RPMI8226 (cell line): ENCODE measurements at regions not wholly inside any gene's neighbourhood (a gene's known extent, or its start where the extent isn't known, plus 50 kb on each side); places are given as distances from the start of the nearest gene placed in this dataset.
"Not testable (repeated sequence)": the region's sequence is repeated elsewhere in the genome, so short reads cannot be mapped to it uniquely, and the experiment has no call there.

Experiments used
- DNase-seq: peaks from one replicate; pipeline ENCODE4 v3.0.0-alpha.2; 2015

DNA sequence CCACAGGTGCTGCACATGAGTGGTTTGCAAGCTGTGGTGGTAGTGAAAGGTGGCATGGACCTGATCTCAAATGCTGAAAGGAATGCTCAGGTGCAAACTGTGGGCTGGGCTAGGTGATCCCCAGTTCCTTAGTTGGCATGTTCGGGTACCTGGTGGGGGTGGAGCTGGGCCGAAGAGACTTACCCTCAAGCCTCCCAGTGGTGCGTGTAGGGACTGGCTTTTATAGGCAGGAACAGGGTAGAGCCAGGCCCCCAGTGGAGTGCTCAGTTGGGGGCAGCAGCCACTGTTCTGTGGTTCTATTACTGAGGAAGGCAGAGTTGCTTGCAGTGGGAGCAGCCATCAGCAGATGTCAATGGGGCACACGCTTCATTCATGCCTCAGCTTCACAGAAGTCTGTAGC lies 399.8 kb downstream of the HTR1B start:
- DNase-seq, result no peak

DNA sequence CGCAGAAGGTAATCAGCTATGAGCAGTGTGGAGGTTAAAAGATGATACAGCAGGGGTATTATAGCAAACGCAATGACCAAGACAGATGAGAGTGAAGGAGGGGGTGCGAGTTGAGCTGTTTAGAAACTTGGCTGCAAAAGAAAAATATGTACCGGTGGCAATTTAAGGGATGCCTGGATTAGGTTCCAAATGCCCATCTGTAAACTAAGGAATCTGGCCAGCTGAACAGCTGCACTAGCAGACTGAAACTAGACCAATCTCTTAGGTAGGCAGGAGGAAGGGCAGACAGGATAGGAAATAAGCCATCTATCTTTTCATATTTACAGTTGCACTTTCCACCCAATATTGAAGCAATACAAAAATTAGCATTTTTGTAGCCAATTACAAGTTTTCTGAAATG lies 407.6 kb downstream of the HTR1B start:
- DNase-seq, result no peak

DNA sequence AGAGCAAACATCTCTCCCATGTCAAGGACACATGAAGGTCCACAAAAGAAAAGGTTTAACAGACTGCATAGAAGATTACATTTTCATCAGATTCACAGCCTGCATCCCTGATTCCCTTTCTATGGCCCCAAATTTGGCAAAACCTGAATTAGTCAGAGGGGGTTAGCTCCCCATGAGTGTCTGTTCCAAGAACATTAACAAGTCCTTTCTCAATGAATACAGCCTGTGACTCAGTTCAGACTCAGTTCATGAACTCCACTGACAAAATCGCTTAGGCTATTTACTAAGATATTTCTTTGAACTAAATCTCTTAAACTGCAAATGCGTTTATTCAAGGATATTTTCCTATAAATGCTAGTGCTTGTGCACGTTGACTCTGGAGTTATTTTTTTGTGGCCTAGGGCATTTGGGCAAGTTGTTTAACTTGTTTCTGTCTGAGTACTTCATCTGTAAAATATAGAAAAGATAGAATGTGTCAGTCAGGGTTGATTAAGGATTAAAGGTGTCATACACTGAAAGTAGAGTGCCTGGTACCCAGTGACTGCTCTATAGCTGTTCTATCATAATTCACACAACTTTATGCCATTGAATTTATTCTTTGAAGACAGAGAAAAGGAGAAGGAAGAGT lies 422.6 kb downstream of the HTR1B start:
- no peak for DNase-seq

DNA sequence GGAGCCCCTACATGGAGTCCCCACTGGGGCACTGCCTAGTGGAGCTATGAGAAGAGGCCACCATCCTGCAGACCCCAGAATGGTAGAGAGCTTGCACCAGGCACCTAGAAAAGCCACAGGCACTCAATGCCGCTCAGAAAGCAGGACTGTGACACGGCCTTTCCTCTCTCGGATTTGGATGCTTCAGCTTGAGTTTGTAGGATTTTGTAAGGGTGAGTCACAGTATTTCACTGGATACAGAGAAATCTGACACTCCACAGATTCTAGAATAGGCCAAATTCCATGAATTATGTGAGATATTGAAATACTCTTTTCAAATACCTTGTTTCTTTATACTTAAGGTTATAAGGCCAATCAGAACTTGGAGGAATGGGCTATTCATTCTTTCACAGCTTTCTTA lies 424.5 kb downstream of the HTR1B start:
- no peak for DNase-seq

DNA sequence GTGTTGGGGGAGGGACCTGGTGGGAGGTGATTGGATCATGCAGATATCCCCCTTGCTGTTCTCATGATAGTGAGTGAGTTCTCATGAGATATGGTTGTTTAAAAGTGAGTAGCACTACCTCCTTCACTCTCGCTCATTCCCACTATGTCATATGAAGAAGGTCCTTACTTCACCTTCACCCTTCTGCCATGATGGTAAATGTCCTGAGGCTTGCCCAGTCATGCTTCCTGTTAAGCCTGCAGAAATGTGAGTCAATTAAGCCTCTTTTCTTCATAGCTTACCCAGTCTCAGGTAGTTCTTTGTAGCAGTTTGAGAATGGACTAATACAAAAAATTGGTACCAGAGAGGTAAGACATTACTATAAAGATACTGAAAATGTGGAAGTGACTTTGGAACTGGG lies 425.9 kb downstream of the HTR1B start:
- no peak for DNase-seq

DNA sequence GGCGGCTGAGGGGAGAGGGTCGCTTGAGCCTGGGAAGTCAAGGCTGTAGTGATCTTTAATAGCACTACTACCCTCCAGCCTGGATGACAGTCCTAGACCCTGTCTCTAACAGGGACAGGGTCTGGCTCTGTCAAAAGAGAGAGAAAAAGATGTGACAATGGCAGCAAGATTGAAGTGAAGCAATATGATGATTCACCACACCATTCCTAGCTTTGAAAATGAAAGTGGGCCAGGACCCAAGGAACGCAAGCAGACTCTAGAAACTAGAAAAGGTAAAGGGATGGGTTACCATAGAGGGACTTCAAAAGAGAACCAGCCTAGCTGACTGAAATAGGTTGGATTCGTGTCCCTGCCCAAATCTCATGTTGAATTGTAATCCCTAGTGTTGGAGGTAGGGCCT lies 426.9 kb downstream of the HTR1B start:
- DNase-seq, result no peak

DNA sequence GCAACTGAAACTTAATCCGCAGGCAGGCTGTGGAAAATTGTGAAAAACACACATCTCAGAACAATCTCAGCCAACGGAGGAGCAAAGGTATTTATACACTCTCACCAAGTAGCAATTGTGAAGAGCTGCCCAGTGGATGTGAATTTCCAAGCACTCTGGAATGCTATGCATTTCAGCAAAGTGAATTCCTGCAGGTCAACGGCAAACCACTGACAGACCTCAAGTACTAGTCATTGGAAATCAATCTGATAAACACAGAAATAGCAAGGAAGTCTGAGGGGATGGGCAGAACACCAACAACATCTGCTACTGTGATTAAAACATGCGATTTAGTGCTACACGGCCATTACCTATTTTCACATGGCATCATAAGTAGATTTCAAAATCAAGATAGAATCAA lies 429.1 kb downstream of the HTR1B start:
- DNase-seq, result no peak

DNA sequence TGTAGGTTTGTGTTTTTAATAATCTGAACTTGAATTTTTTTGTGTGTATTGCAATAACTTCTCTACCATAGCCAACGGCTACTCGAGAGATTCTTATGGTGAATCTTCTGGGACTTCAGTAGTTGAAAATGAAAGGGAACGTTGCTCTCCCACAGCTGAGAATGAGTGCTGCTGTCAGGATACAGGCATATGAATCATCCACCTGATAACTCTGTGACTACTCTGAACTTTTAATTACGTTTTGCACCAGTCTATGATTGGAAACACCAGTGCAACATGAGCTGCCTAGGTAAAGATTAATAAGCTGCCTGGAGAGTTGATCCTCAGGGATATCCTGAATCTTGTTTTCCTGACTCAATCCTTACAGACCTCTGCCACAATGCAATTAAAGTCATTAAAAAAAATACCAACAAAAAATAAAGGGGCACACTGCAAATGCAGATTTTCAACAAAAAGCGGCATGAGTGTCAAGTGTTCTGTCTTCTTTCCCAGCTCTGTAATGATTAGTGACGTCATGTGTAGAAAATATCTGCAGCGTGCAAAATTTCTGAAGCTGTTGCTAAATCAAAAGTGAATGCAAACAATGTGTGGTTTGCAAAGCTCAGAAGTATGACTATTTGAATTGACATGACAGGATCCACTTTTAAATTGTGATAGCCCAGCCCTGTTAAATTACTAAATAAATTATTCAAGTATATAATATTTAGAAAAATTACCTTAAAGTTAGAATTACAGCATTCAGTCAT lies 432.2 kb downstream of the HTR1B start:
- no peak for DNase-seq

DNA sequence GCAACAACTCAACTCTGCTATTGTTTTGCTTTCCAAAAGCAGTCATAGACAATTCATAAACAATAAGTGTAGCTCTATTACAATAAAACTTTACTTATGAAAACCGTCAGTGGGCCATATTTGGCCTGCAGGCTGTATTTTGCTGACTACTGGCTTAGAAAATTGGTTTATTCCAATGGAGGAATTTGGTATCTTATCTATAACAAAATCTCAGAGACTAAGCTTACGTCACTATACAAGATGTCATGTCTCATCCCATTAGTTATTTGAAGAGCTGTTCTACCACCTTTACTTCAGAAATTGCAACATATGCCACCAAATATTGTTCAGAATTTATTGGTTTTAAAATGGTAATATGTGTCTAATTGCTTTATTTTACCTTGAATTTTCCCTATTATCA lies 436.9 kb downstream of the HTR1B start:
- no peak for DNase-seq

DNA sequence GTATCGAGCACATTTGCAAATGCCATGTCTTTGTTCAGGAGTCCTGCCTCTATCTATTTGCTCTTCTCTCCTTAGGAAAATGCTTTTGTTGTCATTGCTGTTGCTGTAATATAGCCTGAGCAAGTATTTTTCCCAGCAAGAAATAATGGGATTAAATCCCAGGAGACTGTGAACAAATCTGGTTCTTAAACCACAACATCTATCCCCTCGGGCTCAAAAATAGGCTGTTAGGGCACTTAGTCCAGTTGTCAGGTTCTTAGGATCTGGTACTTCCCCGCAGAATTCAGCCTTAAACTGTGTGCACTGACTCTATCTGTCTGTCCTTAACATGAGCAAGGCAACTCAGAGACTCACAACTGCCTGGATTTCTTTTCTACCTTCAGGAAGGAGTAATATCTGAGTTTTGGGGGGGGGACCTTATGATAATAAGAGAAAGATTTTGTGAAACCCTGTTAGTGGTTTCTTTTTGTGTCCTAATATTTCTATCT lies 437.5 kb downstream of the HTR1B start:
- no peak for DNase-seq

DNA sequence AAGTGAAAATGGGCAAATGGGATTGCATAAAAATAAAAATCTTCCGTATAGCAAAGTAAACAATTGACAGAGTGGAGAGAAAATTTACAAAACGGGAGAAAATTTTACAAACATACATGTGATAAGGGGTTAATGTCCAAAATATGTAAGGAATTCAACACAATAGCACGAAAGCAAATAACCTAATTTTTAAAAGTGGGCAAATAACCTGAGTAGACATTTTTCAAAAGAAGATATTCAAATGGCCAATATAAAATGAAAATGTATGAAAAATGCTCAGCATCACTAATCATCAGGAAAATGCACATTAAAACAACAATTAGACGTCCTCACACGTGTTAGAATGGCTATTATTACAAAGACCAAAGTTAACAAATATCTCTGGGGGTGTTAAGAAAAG lies 441.5 kb downstream of the HTR1B start:
- no peak for DNase-seq

DNA sequence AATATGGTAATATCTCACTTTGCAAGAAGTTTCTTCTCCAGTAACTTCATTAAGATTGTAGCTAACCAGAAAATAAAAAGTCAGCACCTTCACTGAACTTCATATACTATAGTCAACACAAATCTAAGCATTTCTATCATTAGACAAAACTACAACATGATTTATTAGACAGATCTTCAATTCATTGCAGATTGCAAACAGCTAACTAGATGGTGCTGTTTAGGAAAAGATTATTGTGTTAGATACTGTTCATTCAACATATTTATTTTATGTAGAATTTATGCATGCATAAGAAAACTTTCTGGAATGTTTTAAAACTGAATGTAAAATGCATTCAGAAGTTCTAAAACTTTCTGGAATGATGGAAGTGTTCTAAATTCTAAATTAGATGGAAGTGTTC lies 442.1 kb downstream of the HTR1B start:
- DNase-seq, result no peak

DNA sequence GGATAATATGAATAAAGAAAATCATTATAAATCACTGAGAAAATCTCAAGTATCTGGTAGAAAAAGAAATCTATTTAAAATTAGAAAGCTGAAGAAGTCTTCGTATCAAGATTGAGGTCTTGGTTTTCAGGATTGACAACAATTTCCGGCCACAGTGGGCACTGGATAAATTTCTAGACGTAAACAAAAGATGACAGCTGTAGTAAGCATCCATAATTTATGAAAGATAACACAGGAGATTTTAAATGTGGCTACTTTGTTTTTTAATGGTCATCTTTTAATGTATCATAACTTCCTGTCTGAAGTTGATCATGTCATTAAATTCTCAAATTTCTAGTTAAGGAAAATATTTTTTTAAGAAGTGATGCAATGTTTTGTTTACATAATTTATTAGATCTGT lies 444.2 kb downstream of the HTR1B start:
- DNase-seq, result no peak

DNA sequence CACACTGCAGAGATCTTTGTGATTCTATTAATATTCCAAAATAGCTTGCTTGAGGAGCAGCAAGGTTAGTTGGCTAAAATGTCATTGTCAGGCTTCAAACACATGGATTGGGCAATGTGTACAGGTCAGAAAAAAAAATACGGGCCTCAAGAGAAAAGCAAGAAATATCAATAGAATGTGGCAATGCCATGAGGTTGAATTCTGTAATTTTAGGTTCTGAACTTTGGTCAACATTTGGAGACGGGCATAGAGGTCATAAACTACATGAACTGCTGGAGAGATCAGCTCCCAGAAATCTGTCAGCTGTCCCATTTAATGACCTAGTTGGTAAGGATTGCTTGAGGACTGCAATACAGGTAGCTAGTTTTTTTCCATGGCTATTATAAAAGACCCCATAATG lies 445.8 kb downstream of the HTR1B start:
- no peak for DNase-seq

DNA sequence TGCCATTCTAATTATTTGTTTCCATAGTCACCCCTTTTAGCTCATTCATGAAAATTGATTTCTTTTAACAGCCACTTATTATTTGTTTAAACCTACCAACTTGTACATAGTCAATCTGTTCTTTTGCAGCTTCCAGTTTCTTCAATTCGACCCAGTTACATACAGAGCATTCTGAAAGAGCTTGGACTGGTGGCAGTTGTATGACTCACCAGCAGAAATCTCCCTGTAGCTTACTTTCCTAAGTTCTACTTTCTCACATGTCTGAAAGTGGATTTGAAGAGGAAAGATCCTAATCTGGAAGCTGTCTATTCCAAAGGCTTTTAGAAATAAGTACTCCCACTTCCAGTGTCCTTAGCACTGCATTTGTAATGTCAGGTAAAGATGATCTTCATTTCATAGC lies 447.9 kb downstream of the HTR1B start:
- DNase-seq, result no peak

DNA sequence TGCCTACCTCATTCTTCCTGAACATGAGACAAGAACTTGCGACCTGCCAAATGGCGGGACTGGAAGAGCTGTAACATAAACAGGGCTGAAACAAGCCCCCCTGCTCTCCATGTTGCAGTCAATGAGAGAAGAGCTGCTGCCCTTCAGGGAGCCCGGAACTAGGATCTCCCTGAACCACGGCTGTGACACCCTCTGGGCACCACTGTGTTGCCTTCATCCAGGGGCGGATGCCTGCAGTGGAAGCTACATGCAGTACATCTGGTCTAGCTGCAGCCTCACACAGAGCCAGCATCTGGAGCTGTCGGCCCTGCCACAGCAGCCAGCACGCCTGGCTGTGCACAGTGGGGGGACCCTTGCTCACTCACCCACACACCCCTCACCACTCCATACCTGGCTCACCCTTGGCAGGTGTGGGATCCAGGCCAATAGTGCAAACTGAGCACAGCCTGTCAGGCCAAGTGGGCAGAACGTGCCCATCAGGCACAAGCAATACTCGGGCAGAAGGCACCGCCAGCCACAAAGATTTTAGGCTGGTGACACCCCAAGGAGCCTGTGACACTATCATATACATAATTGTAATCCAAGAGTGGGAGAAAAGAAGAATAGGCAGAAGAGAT lies 451.3 kb downstream of the HTR1B start:
- DNase-seq, result no peak

DNA sequence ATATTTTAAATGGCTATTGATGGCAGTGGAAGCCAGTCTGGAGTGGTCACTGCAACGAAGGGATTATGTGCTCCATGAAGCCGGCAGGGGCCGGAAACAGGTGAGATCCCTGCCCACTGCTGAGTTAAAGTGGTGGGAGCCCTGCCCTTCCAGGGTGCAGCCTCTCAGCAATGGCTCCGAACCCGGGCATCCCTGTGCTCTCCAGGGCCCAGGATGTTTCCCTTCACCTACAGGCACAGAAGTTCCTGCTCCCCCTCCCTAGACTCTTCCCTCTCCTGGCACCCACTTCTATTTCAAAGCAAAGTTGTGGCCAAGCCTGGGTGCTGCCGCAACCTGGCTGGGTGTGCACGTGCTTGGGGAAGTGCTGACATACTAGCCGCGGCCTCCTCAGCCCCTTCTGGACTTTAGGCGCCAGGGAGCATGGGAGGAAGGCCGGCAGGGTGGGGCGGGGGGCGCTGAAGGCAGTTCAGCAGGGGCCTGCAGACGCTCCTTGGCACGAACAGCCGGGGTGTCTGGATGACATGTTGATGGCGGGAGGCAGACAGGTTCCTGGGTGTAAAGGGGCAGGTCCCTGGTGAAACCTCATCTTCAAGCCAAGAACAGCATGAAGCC lies 452.3 kb downstream of the HTR1B start:
- DNase-seq, result no peak

DNA sequence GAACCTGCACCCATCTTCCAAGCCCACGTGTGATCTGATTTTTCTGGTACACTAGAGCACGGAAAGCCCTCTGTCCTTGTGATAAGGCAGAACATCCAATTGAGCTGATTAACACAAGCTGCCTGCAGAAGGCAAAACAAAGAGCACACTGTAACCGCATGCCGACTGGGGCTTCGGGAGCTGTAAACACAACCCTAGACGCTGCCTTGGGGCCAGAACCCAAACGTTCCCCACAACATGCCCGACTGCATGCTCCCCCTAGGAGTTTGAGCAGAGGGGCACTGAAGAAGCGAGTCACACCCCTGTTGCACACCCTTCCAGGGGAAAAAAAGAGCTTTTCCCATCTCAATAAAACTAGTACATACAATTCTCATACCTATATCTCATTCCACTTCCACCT lies 470.7 kb downstream of the HTR1B start:
- no peak for DNase-seq

DNA sequence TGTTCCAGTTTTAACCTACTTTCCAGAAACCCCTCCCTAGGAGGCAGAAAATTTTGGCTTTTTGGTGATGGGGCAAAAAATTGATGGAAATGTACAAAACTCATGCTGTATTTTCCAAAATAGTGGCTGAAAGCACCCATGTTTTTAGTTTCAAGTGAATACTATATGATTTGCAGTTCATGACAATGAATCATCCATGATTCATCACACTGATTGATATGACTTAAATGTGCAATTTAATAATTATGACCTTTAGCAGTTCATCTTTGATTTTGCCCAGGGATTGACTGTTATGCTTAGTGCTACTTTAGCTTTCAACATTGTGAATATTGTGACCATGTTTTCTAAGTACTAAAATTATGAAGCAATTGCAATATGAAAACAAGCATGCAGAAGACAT lies 478.7 kb downstream of the HTR1B start:
- DNase-seq, result no peak

DNA sequence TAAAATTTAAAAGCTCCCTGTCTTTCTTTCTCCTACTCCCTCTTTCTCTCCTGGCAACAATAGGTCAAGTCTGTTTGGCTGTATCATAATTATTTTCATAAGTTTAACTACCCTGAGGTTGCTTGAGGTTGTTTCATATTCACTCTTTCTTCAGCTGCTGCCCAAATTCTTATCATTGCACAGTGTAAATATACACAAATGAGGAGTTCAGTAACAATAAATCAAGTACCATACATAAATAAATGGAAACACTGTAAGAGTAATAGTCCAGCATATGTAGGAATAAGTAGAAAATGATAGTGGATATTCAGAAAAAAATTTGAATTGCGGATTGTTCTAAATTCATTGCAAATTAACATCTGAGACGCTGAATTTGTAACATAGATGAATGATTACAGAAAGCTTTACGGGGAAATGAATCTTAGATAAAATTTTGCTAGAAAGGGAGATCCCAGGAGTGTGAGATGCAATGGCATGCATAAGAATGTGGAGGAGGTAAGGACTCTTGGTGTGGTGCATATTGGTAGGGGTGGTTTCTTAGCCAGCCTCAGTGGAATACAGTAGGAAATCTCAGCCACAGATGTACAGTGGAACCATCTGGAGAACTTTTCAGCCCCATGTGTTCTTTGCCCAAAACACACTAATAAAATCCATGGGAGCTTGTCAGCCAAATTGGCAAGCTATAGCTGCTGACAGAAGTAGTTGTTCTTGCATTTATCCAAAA lies 480.7 kb downstream of the HTR1B start:
- no peak for DNase-seq

DNA sequence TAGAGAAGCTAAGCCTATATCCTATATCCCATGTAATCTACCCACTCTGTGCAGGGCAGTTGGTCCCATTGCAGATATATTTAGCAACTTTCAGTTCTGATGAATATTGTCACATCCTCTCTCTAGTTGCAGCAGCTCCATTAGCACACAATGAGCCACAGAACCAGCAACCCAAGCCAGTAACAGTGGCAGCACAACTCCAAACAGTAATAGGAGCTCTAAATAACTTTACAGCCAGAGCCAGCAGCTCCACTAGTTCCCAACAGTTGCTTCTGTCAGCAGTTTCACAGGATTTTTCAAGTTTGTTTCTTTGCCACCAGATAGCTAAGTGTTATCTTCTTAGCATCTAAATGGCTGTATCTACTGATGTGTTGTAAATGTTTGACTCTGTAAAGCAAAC lies 490.8 kb downstream of the HTR1B start:
- DNase-seq, result no peak

DNA sequence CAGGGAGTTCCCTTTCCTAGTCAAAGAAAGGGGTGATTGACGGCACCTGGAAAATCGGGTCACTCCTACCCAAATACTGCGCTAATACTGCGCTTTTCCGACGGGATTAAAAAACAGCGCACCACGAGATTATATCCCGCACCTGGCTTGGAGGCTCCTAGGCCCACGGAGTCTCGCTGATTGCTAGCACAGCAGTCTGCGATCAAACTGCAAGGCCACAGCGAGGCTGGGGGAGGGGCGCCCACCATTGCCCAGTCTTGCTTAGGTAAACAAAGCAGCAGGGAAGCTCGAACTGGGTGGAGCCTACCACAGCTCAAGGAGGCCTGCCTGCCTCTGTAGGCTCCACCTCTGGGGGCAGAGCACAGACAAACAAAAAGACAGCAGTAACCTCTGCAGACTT lies 504.1 kb downstream of the HTR1B start:
- DNase-seq, result not testable (repeated sequence)
